DMS114 treated with DMSO at 0.1 percent for 48 hours (cell line): ENCODE measurements at regions not wholly inside any gene's neighbourhood (a gene's known extent, or its start where the extent isn't known, plus 50 kb on each side); places are given as distances from the start of the nearest gene placed in this dataset.
"Not testable (repeated sequence)": the region's sequence is repeated elsewhere in the genome, so short reads cannot be mapped to it uniquely, and the experiment has no call there.

Experiments
- DNase-seq: peaks from one replicate; lab custom pipeline; 2025; ENCODE audit not compliant: unreplicated experiment; lab: John Stamatoyannopoulos, UW

- DNase-seq: no peak
Measured at GRCh38 chr9:22817181-22817580, 370.6 kb downstream of the DMRTA1 start.

GRCh38 chr9:22829236-22829635, 382.6 kb downstream of the DMRTA1 start:
- no peak for DNase-seq

GRCh38 chr9:22838266-22838665, 391.6 kb downstream of the DMRTA1 start:
- DNase-seq: no peak

- DNase-seq: no peak
Measured at GRCh38 chr9:22840641-22841040, 394.0 kb downstream of the DMRTA1 start.

GRCh38 chr9:22845243-22845642, 398.6 kb downstream of the DMRTA1 start:
- DNase-seq: not testable (repeated sequence)

- DNase-seq: no peak
Measured at GRCh38 chr9:22855980-22856379, 409.4 kb downstream of the DMRTA1 start.

- no peak for DNase-seq
Measured at GRCh38 chr9:22857316-22857715, 410.7 kb downstream of the DMRTA1 start.

GRCh38 chr9:22863106-22863505, 416.5 kb downstream of the DMRTA1 start:
- no peak for DNase-seq

GRCh38 chr9:22863736-22864135, 417.1 kb downstream of the DMRTA1 start:
- no peak for DNase-seq

GRCh38 chr9:22893196-22893843, 446.7 kb downstream of the DMRTA1 start:
- DNase-seq: no peak

- no peak for DNase-seq
Measured at GRCh38 chr9:22898591-22898990, 452.0 kb downstream of the DMRTA1 start.

- no peak for DNase-seq
Measured at GRCh38 chr9:22911632-22912031, 465.0 kb downstream of the DMRTA1 start.

GRCh38 chr9:22913026-22913425, 466.4 kb downstream of the DMRTA1 start:
- DNase-seq: no peak

GRCh38 chr9:22913518-22913917, 466.9 kb downstream of the DMRTA1 start:
- DNase-seq: no peak

GRCh38 chr9:22916148-22916547, 469.5 kb downstream of the DMRTA1 start:
- DNase-seq: no peak

GRCh38 chr9:22919423-22919822, 472.8 kb downstream of the DMRTA1 start:
- DNase-seq: no peak

GRCh38 chr9:22921742-22922141, 475.1 kb downstream of the DMRTA1 start:
- no peak for DNase-seq

- DNase-seq: no peak
Measured at GRCh38 chr9:22922222-22922621, 475.6 kb downstream of the DMRTA1 start.

- DNase-seq: no peak
Measured at GRCh38 chr9:22954550-22954949, 507.9 kb downstream of the DMRTA1 start.

GRCh38 chr9:22954964-22955363, 508.3 kb downstream of the DMRTA1 start:
- no peak for DNase-seq

- no peak for DNase-seq
Measured at GRCh38 chr9:22969350-22969979, 522.8 kb downstream of the DMRTA1 start.

- DNase-seq: no peak
Measured at GRCh38 chr9:22970434-22970975, 523.9 kb downstream of the DMRTA1 start.

GRCh38 chr9:22975951-22976350, 529.3 kb downstream of the DMRTA1 start:
- no peak for DNase-seq
